ENCODE measurements at regions not wholly inside any gene's neighbourhood (a gene's known extent, or its start where the extent isn't known, plus 50 kb on each side); places are given as distances from the start of the nearest gene placed in this dataset.

GRCh38 chr16:9316615-9317014 is 225.2 kb downstream of the HAPSTR1 start:
- no peak for TF ChIP-seq EZH2 (IDR thresholded peaks at IDR 0.05; ENCODE audit: insufficient read depth, low read length)
- TF ChIP-seq, protein P1, sequence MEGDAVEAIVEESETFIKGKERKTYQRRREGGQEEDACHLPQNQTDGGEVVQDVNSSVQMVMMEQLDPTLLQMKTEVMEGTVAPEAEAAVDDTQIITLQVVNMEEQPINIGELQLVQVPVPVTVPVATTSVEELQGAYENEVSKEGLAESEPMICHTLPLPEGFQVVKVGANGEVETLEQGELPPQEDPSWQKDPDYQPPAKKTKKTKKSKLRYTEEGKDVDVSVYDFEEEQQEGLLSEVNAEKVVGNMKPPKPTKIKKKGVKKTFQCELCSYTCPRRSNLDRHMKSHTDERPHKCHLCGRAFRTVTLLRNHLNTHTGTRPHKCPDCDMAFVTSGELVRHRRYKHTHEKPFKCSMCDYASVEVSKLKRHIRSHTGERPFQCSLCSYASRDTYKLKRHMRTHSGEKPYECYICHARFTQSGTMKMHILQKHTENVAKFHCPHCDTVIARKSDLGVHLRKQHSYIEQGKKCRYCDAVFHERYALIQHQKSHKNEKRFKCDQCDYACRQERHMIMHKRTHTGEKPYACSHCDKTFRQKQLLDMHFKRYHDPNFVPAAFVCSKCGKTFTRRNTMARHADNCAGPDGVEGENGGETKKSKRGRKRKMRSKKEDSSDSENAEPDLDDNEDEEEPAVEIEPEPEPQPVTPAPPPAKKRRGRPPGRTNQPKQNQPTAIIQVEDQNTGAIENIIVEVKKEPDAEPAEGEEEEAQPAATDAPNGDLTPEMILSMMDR (IDR thresholded peaks at IDR 0.05; ENCODE audit: insufficient read depth, low read depth, low read length) = no peak
- no peaks in the 10 kb centered on the region for H3K36me3 ChIP-seq (ENCODE audit: insufficient read depth, low read length)
- Mint-ChIP-seq H3K4me1 (ENCODE audit: low read depth, unreplicated experiment) (no peaks in the 10 kb centered on the region), H3K9me3 (ENCODE audit: unreplicated experiment) (peaks cover 5% of the 10 kb centered on the region), H3K4me3 (ENCODE audit: unreplicated experiment) (no peak overlapping the region), H3K27ac (ENCODE audit: unreplicated experiment) (no peak overlapping the region), H3K27me3 (ENCODE audit: low read depth, unreplicated experiment) (no peaks in the 10 kb centered on the region), H3K36me3 (ENCODE audit: low read depth, unreplicated experiment) (no peaks in the 10 kb centered on the region)
- H3K4me3 ChIP-seq (ENCODE audit: insufficient read depth, low read depth, low read length) = no peak overlapping the region
- H3K79me2 ChIP-seq (ENCODE audit: insufficient read depth, low read length) = no peaks in the 10 kb centered on the region
- H3K27ac ChIP-seq (ENCODE audit: low read depth, low read length) = no peak overlapping the region
- H4K20me1 ChIP-seq (ENCODE audit: insufficient read depth, low read length) = no peaks in the 10 kb centered on the region
- no peak overlapping the region for H2AFZ ChIP-seq (ENCODE audit: low read depth, low read length)
- H3K9ac ChIP-seq (ENCODE audit: low read length) = no peak overlapping the region
- H3K27me3 ChIP-seq (ENCODE audit: insufficient read depth, low read length) = no peaks in the 10 kb centered on the region
- FAIRE-seq = no peak
- H3K4me1 ChIP-seq (ENCODE audit: insufficient read depth, low read length) = no peaks in the 10 kb centered on the region
- H3K9me3 ChIP-seq (ENCODE audit: insufficient read depth, low read depth, low read length) = peaks cover 3% of the 10 kb centered on the region
- no peak overlapping the region for H3K4me2 ChIP-seq (ENCODE audit: low read length)
- DNase-seq (ENCODE audit: low read depth) = no peak

DNA sequence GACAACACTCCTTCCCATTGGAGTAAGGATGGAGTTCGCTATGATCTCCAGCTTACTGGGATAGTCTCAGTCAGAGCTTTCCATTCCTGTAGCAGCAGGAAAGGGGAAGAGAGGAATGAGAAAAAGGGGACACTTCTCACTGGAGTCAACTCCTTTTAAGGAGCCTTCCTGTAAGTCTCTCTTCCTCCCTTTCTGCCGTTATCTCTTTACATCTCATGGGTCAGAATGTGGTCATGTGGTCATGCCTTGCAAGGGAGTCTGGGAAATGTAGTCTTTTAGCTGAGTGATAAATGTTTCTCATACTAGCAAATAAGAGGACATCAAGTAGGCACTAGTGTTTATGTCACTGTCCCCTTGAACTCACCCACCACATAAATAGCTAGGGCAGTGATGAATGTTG is 227.3 kb downstream of the HAPSTR1 start:
- Histone ChIP-seq H3K36me3 (ENCODE audit: insufficient read depth, low read length) (no peaks in the 10 kb centered on the region), H3K79me2 (ENCODE audit: insufficient read depth, low read length) (no peaks in the 10 kb centered on the region), H3K4me1 (ENCODE audit: insufficient read depth, low read length) (no peaks in the 10 kb centered on the region), H3K27ac (ENCODE audit: low read depth, low read length) (no peak overlapping the region), H3K4me3 (ENCODE audit: insufficient read depth, low read depth, low read length) (no peak overlapping the region), H3K9me3 (ENCODE audit: insufficient read depth, low read depth, low read length) (peaks cover 3% of the 10 kb centered on the region), H3K27me3 (ENCODE audit: insufficient read depth, low read length) (no peaks in the 10 kb centered on the region), H3K9ac (ENCODE audit: low read length) (no peak overlapping the region), H3K4me2 (ENCODE audit: low read length) (no peak overlapping the region), H4K20me1 (ENCODE audit: insufficient read depth, low read length) (no peaks in the 10 kb centered on the region), H2AFZ (ENCODE audit: low read depth, low read length) (no peak overlapping the region)
- Mint-ChIP-seq H3K4me3 (ENCODE audit: unreplicated experiment) (no peak overlapping the region), H3K27me3 (ENCODE audit: low read depth, unreplicated experiment) (no peaks in the 10 kb centered on the region), H3K36me3 (ENCODE audit: low read depth, unreplicated experiment) (no peaks in the 10 kb centered on the region), H3K27ac (ENCODE audit: unreplicated experiment) (no peak overlapping the region), H3K4me1 (ENCODE audit: low read depth, unreplicated experiment) (peaks cover 7% of the 10 kb centered on the region), H3K9me3 (ENCODE audit: unreplicated experiment) (peaks cover 5% of the 10 kb centered on the region)
- DNase-seq (ENCODE audit: low read depth) (no peak), FAIRE-seq (no peak)
- TF ChIP-seq, protein P1 (IDR thresholded peaks at IDR 0.05; ENCODE audit: insufficient read depth, low read depth, low read length) = no peak
- no peak for TF ChIP-seq EZH2 (IDR thresholded peaks at IDR 0.05; ENCODE audit: insufficient read depth, low read length)

DNA sequence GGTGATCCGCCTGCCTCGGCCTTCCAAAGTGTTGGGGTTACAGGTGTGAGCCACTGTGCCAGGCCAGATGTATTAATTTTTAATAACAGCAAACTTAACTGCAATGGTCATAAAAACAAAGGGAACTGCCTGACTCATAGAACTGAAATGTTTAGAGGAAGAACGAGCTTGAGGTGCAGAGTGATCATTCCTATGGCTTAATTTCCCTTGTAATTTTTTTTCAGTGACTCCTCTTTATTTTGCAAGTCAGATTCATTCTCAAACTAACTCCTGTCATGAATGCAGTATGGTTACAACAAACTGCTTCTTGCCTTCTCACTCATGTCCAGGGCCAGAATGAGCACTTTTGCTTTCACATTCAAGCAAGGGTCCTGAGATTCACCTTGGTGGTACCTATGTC is 231.3 kb downstream of the HAPSTR1 start:
- FAIRE-seq = no peak
- TF ChIP-seq, protein P1 (IDR thresholded peaks at IDR 0.05; ENCODE audit: insufficient read depth, low read depth, low read length) = no peak
- TF ChIP-seq EZH2 (IDR thresholded peaks at IDR 0.05; ENCODE audit: insufficient read depth, low read length) = no peak

More for the DNA sequence above, 231.3 kb downstream of the HAPSTR1 start:
- no peak overlapping the region for H3K4me3 Mint-ChIP-seq (ENCODE audit: unreplicated experiment)
- H3K27ac Mint-ChIP-seq (ENCODE audit: unreplicated experiment) = no peak overlapping the region
- no peaks in the 10 kb centered on the region for H3K27me3 ChIP-seq (ENCODE audit: insufficient read depth, low read length)
- H3K9me3 Mint-ChIP-seq (ENCODE audit: unreplicated experiment) = peaks cover 6% of the 10 kb centered on the region
- H2AFZ ChIP-seq (ENCODE audit: low read depth, low read length) = no peak overlapping the region
- H3K4me1 ChIP-seq (ENCODE audit: insufficient read depth, low read length) = no peaks in the 10 kb centered on the region
- no peaks in the 10 kb centered on the region for H4K20me1 ChIP-seq (ENCODE audit: insufficient read depth, low read length)
- H3K4me2 ChIP-seq (ENCODE audit: low read length) = no peak overlapping the region
- H3K4me3 ChIP-seq (ENCODE audit: insufficient read depth, low read depth, low read length) = no peak overlapping the region
- H3K27ac ChIP-seq (ENCODE audit: low read depth, low read length) = no peak overlapping the region
- H3K79me2 ChIP-seq (ENCODE audit: insufficient read depth, low read length) = no peaks in the 10 kb centered on the region
- no peaks in the 10 kb centered on the region for H3K36me3 Mint-ChIP-seq (ENCODE audit: low read depth, unreplicated experiment)
- H3K9ac ChIP-seq (ENCODE audit: low read length) = no peak overlapping the region
- H3K27me3 Mint-ChIP-seq (ENCODE audit: low read depth, unreplicated experiment) = peaks cover 17% of the 10 kb centered on the region
- H3K36me3 ChIP-seq (ENCODE audit: insufficient read depth, low read length) = no peaks in the 10 kb centered on the region
- H3K4me1 Mint-ChIP-seq (ENCODE audit: low read depth, unreplicated experiment) = peaks cover 7% of the 10 kb centered on the region
- H3K9me3 ChIP-seq (ENCODE audit: insufficient read depth, low read depth, low read length) = no peaks in the 10 kb centered on the region
- DNase-seq (ENCODE audit: low read depth) = no peak
